Left kidney (tissue), 1 donor: ENCODE measurements at regions not wholly inside any gene's neighbourhood (a gene's known extent, or its start where the extent isn't known, plus 50 kb on each side); places are given as distances from the start of the nearest gene placed in this dataset.
"Not testable (repeated sequence)": the region's sequence is repeated elsewhere in the genome, so short reads cannot be mapped to it uniquely, and the experiment has no call there.

Source experiments
- DNase-seq: peaks from one replicate; pipeline ENCODE4 v3.0.0-alpha.2; 2013

DNA sequence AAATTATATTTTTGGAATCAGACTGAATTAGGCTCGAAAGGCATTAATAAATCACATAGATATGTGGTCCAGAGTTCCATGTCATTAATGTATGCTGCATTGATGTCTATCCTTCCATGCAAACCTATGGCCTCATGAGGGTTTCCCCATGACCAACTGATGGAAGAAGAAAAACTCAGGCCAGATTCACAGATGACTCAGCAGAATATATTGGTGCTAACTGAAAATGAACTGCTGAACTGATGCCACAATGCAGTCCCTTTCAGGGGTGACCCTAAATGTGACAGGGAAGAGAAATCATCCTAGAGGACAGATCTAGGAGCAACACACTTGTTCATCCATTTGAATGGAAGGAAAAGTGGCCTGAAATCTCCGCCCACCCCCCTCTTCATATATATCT is 110.5 kb upstream of the KCND3 start:
- DNase-seq, result no peak

DNA sequence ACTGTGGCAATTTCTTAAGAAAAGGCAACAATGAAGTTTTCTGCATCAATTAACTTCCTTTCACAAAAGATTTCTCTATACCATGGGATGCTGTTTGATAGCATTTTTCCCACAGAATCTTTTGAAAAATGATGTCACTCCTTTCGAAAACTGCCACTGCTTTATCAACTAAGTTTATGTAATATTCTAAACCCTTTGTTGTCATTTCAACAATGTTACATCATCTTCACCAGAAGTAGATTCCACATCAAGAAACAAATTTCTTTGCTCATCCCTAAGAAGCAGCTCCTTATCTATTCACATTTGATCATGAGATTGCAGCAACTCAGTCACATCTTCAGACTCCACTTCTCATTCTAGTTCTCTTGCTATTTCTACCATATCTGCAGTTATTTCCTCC is 116.1 kb upstream of the KCND3 start:
- DNase-seq, result no peak

DNA sequence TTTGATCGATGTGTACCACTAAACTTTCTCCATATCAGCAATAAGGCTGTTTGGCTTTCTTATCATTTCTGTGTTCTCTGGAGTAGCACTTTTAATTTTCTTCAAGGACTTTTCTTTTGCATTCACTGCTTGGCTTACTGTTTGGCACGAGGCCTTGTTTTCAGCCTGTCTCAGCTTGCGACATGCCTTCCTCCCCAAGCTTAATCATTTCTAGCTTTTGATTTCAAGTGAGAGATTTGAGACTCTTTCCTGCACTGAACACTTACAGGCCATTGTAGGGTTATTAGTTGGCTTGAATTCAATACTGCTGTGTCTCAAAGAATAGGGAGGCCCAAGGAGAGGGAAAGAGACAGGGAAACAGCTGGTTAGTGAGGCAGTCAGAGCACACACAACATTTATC is 120.6 kb upstream of the KCND3 start:
- DNase-seq, result no peak

DNA sequence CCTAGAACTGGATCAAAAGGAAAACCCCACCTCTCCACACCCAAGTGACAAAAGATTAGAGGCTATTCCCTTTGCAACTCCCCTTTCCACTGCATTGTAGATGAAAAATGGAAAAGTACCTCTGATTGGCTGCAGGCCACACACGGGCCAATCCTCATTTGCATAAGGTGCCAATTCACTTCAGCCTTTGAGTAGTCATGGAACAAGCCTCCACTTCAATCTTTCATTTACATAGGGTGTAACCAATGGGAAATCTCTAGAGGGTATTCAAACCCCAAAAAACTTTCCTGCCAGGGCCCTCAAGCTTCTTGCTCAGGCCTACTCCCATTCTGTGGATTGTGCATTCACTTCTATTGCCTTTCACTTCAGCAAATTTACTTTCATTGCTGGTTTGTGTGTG is 122.3 kb upstream of the KCND3 start:
- DNase-seq, result no peak

DNA sequence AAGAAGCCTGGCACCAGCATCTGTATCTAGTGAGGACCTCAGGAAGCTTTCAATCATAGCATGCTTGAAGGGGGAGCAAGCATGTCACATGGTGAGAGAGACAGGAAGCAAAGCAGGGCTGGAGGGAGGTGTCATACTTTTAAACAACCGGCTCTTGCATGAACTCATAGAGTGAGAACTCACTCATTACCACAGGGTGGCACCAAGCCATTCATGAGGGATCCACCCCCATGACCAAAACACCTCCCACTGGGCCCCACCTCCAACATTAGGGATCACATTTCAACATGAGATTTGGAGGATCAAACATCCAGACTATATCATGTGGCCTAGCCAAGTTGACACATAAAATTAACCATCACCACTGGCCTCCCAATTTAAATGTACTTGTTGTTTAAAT is 125.1 kb upstream of the KCND3 start:
- no peak for DNase-seq

DNA sequence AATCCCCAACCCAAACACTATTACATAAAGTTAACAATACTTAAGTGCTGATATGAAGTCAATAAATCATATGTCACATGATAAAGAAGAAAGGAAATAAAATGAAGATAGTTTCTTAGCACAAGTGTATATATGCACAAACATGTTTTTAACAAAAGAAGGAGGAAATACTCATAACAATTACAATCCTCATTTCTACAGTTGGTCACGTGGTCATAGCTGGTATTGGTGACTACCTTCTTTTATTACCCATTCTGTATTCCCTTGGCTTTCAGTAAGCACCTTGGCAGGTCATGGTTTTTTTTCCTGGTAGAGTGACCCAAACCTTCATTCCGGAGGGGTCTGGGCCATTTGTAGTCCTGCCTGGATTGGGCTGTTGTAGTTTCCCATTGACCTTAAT is 137.1 kb upstream of the KCND3 start:
- DNase-seq, result no peak

DNA sequence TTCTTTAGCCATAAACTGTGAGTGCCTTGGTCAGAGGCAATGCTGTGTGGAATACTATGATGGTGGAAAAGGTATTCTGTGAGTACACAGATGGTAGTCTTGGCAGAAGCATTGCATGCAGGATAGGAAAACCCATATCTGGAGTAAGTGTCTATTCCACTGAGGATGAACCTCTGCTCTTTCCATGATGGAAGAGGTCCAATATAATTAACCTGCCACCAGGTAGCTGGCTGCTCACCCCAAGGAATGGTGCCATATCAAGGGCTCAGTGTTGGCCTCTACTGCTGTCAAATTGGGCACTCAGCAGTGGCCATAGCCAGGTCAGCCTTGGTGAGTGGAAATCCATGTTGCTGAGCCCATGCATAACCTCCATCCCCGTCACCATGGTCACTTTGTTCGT is 138.1 kb upstream of the KCND3 start:
- not testable (repeated sequence) for DNase-seq

DNA sequence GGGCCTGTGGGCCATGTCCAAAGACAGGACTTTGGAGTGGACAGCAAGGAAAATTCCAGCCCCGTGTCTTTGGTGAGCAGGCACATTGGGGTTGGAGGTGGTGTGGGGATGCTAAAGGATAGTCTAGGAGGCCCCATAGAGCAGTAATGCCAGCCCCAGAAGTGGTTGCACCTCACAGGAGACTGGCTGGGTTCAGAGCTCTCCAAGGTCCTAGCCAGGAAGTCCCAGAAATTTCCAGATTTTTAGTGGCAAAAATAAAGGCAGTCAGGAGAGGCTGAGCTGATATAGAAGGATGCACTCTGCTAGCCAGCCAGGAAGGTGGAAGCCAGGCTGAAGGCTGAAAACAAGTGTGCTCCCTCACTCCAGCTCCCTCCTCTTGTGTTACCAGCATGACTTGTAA is 144.0 kb upstream of the KCND3 start:
- no peak for DNase-seq

DNA sequence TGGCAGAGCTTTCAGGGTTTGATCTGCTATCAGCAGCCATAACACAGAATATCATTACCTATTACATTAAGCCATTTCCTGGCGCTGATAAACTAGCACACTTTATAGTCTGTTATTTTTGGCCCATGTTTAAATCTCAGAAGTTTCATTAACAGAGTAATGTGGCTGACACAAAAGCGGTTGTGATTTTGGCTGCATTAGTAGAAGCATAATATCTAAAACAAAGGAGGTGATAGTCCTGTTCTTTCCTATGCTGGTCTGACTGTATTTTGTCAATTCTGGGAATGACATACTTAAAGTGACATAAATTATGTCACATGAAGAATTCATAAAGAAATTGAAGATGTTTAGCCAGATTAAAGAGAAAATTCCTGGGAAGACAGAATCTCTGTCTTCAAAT is 151.3 kb upstream of the KCND3 start:
- DNase-seq, result no peak

DNA sequence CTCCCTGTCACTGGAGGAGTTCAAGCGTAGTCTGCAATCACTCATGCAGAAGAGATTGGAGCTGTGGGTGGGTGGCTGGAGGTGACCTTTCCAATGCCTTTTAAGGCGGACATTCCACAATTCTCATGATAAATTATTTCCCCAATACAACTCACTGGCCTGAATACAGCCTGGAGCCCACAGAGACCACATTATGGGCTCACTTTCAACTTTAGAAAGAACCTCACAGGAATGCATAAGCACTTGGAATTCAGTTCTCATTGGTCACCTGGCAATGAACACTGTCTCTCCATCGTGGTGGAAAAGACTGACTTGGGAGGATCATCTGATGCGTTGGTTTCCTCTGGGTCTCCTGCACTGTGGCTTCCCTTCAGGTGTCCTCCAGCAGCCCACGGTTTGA is 151.8 kb upstream of the KCND3 start:
- DNase-seq, result no peak

DNA sequence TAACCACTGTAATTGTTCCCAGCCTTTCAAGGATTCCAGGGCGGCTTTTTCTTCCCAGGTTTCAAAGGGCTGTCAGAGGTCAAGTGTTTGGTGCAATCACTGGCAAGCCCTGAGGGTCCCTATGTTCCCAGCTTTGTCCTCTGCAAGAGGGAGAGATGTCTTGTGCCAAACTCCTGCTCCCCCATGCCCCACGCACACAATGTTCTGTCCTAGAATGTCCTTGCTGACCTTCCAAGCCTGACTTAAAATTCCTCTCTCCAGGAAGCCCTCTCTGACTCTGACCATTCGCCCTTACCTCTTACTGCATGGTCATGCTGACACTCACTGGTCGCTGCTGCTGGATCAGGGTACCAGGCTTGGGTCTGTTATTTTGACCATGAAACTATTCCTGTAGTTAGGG is 152.5 kb upstream of the KCND3 start:
- no peak for DNase-seq

DNA sequence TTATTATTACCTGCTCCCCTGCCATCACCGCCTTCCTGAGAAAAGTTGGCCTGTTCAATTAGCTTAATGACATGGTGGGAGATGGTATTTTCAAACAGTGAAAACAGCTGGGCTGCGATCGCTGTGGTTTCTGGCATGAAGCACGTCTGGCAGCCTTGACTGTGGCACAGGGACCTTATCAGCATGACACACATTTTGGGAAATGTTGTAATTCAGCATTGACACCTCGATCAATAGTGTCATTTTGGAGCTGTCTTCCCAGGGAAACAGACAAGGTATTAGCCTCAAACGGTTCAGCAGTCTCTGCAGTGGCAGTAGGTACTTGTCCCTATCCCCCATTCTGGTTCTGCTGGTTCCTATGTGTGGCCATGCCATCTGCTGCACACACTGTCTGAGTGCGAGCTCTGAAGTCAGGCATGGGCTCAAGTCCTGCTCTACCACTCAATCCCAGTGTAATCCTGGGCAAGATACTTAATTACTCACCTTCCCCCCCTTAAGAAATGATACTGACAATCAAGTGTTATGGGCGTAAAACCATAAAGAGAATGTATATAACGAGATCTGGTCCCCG is 154.5 kb upstream of the KCND3 start:
- no peak for DNase-seq

DNA sequence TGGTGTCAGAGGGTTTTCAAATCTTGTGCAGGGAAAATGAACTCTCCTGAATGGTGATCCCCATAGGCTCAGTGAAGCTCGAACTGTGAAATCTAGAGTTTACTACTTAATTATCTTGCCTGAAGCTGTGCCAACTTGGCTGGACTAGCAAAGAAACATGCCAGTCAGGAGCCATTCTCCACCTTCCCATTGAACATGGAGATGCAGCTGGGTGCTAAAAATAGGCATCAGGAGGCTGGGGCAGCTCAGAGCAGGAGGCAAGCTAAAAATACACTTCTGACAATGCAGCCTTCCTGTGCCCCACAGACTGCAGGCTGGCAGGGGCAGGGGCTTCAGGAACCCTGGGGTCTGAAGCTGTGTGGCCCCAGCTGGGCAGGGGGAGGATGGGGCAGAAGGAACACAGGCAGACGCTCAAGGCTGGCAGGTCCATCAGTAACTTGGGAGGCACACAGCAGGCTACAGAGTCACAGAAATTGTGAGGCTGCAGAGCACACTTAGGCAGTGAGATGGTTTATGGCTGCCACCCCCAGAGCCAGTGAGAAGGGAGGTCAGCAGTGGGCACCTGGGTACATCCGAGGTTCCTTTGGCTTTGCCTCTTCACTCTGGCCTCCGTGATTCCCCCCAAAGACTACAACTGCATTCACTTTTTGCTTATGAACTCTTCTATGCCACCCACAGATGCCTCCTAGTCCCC is 155.4 kb upstream of the KCND3 start:
- no peak for DNase-seq

DNA sequence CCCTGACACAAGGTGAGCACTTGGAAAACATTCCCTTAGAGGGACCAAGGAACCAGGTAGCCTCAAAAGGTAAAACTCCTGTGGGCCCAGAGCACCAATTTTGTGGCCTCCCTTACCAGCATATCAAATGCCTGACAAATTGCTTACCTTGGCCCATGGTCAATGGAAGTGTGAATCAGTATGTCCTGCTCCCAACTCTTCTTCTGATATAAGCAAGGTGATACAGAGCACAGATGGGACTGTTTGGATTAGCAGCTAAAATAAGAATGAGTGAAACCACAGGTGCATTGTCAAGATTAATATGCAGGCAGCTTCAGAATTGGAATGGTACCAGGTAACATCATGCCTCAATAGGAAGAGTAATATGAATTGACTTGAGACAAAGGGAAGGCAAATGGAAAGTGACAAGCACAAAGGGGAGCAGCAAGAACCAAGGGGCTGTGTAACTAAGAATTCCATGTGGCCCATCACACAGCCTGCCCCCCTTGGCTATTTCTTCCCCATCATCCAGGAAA is 156.8 kb upstream of the KCND3 start:
- no peak for DNase-seq

DNA sequence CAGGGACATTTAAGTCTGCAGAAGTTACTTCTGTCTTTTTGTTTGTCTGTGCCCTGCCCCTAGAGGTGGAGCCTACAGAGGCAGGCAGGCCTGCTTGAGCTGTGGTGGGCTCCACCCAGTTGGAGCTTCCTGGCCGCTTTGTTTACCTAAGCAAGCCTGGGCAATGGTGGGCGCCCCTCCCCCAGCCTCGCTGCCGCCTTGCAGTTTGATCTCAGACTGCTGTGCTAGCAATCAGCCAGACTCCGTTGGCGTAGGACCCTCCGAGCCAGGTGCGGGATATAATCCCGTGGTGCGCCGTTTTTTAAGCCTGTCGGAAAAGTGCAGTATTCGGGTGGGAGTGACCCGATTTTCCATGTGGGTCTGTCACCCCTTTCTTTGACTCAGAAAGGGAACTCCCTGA is 170.7 kb upstream of the KCND3 start:
- DNase-seq, result not testable (repeated sequence)

DNA sequence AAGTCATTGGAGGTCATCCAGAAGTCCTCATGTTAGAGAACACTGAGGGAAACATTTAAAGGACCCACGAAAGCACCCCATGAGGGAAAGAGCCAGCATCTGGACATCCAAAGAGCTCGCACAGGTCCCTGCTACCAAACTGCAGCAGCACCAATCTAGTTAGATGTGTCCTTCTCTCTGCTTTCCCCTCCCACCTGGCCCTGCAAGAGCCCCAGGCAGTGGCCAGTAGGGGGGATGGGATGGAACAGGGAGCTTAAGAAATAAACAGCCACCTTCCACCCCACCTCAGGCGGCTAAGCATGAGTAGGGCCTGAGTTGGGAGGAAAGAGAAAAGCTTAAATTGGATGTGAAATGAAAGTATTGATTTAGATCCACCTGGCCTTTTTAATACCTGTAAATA is 175.9 kb upstream of the KCND3 start:
- no peak for DNase-seq

DNA sequence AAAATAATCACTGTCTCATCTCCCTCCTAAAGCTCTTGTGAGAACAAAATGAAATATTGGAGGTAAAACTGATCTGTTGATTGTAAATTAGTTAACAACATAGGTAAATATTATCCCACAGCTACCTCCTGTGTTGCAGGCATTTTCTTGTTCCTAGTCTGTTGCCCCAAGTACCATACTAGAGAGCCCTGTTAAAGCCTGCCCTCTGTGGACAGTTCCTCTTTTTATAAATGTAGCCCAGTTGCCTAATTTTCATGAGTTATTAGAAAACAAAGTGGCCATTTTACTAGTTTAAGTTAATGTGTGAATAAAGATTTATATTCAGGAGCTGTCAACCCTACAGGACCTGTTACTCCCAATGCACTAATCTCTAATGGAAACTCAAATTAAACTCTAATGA is 180.0 kb upstream of the KCND3 start:
- no peak for DNase-seq

DNA sequence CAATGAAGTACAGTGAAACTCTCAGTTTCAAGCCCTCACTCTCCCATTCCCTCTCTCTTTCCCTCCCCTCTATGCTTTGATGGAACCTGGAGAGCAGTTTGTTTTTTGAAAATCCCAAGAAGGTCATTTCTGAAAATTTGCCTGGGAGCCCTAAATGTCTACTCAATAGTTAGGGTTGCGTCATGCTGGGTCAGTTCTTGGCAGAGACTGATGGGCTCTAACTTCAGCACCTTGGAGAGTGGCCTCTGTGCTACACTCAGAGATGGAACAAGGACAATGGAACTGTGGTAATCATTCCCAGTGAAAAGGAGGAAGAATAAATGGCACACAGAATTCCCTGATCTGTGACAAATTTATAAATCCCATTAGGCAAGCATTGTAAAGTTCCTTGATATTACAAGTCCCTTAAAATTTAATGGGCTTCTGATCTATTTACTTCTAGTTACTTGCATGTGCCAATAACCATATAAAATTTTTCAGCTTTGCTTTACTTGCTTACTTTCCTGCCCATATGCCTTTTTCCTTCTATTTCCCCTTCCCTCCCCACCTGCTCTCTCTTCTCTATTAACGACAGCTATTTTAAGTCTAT is 182.9 kb upstream of the KCND3 start:
- DNase-seq, result peak; percentile 55

DNA sequence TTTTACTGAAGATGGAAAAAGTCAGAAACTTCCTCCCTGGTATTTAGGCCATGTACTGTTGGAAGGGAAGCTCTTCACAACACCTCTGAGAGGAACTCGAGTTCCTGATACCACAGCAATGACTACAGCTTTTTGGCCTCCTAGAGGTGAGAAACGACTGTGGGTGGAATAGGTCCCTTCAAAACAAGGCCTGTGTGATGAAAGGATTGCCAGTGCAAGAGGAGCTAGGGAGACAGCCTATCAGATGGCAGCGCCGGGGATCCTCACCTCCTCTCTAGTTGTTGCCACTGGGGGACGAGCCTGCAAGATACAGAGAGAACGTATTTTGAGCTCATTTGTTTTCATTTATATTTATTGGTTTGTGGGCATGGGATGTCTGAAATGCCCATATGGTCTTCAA is 187.8 kb upstream of the KCND3 start:
- no peak for DNase-seq

DNA sequence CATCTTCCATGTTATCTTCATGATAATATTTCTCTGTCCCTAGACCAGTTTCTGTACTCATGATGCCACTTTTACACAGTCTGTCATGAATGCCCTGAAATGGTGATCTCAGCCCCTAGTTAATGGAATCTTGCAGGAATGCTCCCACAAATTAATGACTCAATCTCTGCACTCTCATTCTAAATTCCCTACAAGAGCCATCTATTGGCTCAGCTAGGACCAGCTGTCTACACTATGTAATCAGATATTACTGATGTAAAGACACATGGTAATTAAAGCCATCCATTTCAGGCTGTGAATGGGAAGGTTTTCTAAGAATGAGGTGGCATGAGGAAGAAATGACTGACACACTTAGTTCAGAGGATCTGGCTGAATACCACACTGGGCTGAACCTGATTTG is 199.1 kb upstream of the KCND3 start:
- DNase-seq, result no peak

DNA sequence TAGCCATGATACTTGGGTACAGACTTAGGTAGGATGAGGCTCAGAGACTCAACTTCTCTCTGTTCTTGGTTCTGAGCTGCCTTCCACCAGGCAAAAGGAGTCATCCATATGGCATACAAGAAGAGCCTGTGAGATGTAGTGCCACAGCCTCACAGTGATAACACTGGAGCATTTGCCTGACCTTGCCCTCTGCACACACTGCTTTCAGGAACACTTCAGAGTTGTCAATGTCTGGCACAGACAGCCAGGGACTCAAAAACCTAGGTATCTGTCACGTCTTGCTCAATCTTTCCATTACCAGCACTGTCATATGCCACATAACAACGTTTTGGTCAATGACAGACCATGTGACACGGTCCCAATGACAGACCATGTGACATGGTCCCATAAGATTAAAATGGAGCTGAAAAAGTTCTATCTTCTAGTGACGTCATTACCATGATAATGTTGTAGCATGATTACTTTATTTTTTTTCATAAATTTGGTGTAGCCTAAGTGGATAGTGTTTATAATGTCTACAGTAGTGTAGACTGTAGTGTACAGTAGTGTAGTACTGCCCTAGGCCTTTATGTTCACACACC is 199.9 kb upstream of the CTTNBP2NL start:
- no peak for DNase-seq

DNA sequence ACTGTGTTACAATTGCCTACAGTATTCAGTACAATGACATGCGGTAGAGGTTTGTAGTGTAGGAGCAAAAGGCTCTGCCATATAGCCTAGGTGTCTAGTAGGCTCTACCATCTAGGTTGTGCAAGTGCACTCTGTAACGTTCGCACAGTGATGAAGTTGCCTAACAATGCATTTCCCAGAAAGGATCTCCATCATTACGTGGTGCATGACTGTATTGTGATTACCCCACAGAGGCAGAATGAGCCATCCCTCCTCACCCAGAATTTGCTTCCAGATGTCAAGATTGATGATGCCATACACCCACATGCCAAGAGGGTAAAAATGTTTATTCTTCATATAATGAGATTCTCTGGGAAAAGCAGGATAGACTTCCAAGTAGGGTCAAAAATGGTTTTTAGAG is 199.3 kb upstream of the CTTNBP2NL start:
- no peak for DNase-seq

DNA sequence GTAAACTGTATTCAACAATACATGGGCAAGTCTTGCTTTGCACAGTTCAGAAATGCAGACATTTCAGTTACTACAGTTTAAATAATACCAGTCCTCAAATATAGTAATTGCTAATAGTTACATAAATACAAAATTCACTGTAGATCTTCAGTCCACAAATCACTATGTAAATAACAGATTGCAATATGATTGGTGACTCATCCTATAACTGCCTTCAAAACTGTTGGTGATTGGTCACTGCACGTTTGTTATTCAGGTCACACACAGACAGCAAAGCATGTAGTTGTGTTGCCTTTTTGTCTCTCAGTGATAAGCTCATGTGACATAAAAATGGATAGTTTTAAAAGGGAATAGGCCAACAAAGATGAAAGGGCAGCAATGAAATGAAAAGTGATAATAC is 186.5 kb upstream of the CTTNBP2NL start:
- no peak for DNase-seq

DNA sequence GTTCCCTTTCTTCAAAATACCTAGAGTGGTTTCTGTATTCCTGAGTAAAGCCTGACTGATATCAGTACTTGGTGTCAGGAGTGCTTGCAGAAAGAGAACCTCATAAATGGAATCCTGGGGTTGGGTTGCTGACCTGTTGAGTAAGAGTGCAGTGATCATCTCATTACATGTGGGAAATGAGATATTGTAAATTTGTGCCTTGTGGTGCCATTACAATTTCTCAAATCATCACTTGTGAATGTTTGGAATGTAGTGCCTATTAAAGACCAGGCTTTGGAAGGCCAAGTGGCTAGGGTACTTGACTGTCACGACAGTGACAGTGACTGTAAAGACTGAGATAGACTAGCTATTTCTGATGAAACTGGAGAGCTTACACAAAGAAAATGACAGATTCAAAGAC is 176.7 kb upstream of the CTTNBP2NL start:
- DNase-seq, result no peak
